PC-9 (cell line): ENCODE measurements at regions not wholly inside any gene's neighbourhood (a gene's known extent, or its start where the extent isn't known, plus 50 kb on each side); places are given as distances from the start of the nearest gene placed in this dataset.
A peak's percentile ranks its signal among the peaks of the same experiment; 100 is the strongest.

Experiments
- BruUV-seq: library from RNA; stranded (reverse); fragments of 400-500 nt; replicated peaks from 2 replicates; lab custom pipeline; 2021; lab: Mats Ljungman, UMichigan
- CTCF ChIA-PET: fragments of 300-600 bp; sonication (Branson Sonifier 250); formaldehyde crosslinking; loops from one replicate; lab custom pipeline; 2022; ENCODE audit warnings: antibody characterized with exemption; lab: Charles Lee
- POLR2A ChIA-PET: fragments of 300-600 bp; sonication (Branson Sonifier 250); formaldehyde crosslinking; loops from one replicate; lab custom pipeline; 2022; ENCODE audit warnings: antibody characterized with exemption; ENCODE audit not compliant: unreplicated experiment; lab: Charles Lee
- DNase-seq, 2 experiments: peaks; one replicate each; pipeline versions ENCODE4 v3.0.0 to v3.0.0-alpha.2; 2015 to 2022; ENCODE audit warnings: mixed read lengths in 1 of 2
- H2AFZ ChIP-seq: fragments of 200-600 bp; sonication (generic); 2 replicates; pipeline ENCODE4 v1.8.1; 2017; ENCODE audit warnings: antibody characterized with exemption
- H3F3A ChIP-seq: fragments of 200-600 bp; sonication (generic); 2 replicates; pipeline ENCODE4 v1.8.1; 2017; ENCODE audit warnings: antibody characterized with exemption, mild to moderate bottlenecking, low read depth; ENCODE audit not compliant: insufficient read depth
- H3K27ac ChIP-seq: fragments of 200-600 bp; sonication (generic); 2 replicates; pipeline ENCODE4 v1.6.1; 2016; ENCODE audit warnings: mixed run types
- H3K27me3 ChIP-seq: fragments of 200-600 bp; sonication (generic); 2 replicates; pipeline ENCODE4 v1.6.1; 2016; ENCODE audit warnings: low read depth, mixed run types; ENCODE audit not compliant: insufficient read depth
- H3K36me3 ChIP-seq: fragments of 200-600 bp; sonication (generic); 2 replicates; pipeline ENCODE4 v1.6.1; 2016; ENCODE audit warnings: low read depth, mixed run types
- H3K4me1 ChIP-seq: fragments of 200-600 bp; sonication (generic); replicated peaks from 2 replicates; pipeline ENCODE4 v1.6.1; 2016; ENCODE audit warnings: mixed run types; ENCODE audit not compliant: insufficient read depth
- H3K4me2 ChIP-seq: fragments of 200-600 bp; sonication (generic); 2 replicates; pipeline ENCODE4 v1.6.1; 2017; ENCODE audit warnings: mixed run types
- H3K4me3 ChIP-seq: fragments of 200-600 bp; sonication (generic); 2 replicates; pipeline ENCODE4 v1.6.1; 2016; ENCODE audit warnings: mixed run types
- H3K79me2 ChIP-seq: fragments of 200-600 bp; sonication (generic); 2 replicates; pipeline ENCODE4 v1.6.1; 2017; ENCODE audit warnings: low read depth, mixed run types
- H3K9me2 ChIP-seq: fragments of 200-600 bp; sonication (generic); 2 replicates; pipeline ENCODE4 v1.8.1; 2017; ENCODE audit warnings: mild to moderate bottlenecking; ENCODE audit not compliant: insufficient read depth
- H3K9me3 ChIP-seq: fragments of 200-600 bp; sonication (generic); 2 replicates; pipeline ENCODE4 v1.8.1; 2016; ENCODE audit warnings: low read depth; ENCODE audit not compliant: insufficient read depth
- H4K20me1 ChIP-seq: fragments of 200-600 bp; sonication (generic); 2 replicates; pipeline ENCODE4 v1.8.1; 2017; ENCODE audit not compliant: insufficient read depth
- EZH2 ChIP-seq: fragments of 200-600 bp; sonication (generic); IDR thresholded peaks from 2 replicates; pipeline ENCODE4 v1.8.0; 2017; ENCODE audit warnings: antibody characterized with exemption, low read depth
- intact Hi-C: fragments of 100-400 bp; cut with micrococcal nuclease; formaldehyde crosslinking; loops from one replicate; pipeline ENCODE4 v1.10.0; 2022; ENCODE audit not compliant: unreplicated experiment
- TF ChIP-seq, protein P1 (sequence below): fragments of 200-600 bp; sonication (generic); conservative IDR thresholded peaks from 2 replicates; pipeline ENCODE4 v1.6.1; 2017; ENCODE audit warnings: mixed run types, antibody characterized with exemption, mild to moderate bottlenecking, moderate library complexity

DNA sequence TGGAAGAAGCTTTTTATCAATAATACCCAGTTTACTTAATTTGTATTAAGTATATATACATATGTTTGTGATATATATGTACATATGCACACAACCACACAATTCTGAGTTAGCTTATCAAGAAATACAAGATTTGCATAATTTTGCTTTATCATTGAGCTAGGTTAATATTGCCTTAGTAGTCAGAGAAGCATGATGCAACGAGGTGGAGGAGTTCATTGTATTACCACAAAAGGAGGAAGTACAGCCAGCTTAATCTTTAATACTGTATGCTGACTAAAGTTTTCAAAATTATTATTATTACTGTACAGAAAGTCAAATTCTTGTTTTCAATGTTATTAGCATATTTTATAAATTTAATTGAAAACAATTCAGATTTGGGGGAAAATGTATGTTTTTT lies 278.4 kb upstream of the PDGFD start:
- H2AFZ ChIP-seq = no peak overlapping the region
- H3F3A ChIP-seq = no peaks in the 10 kb centered on the region
- no peaks in the 10 kb centered on the region for H3K79me2 ChIP-seq
- H3K27ac ChIP-seq = peak overlapping the region; percentile 13; the same call in 1 of the 2 replicates
- H3K4me2 ChIP-seq = no peak overlapping the region
- no peaks in the 10 kb centered on the region for H4K20me1 ChIP-seq
- no TSS peak for BruUV-seq
- ChIA-PET POLR2A (interaction anchor here (0.7 kb wide), 1 partner anchor 123 kb away, joined by 4 read pairs; no protein-coding TSS in a partner anchor), CTCF (no interaction called here)
- intact Hi-C loops = no loop called here
- H3K9me2 ChIP-seq = no peaks in the 10 kb centered on the region
- DNase-seq = peak in 1 of 2 experiments; percentile 56
- H3K27me3 ChIP-seq = no peaks in the 10 kb centered on the region
- no peak overlapping the region for H3K4me3 ChIP-seq
- H3K9me3 ChIP-seq = peaks cover 7% of the 10 kb centered on the region
- H3K4me1 ChIP-seq = peaks cover 18% of the 10 kb centered on the region; the same call in 1 of the 2 replicates
- TF ChIP-seq EZH2 = no peak
- TF ChIP-seq, protein P1, sequence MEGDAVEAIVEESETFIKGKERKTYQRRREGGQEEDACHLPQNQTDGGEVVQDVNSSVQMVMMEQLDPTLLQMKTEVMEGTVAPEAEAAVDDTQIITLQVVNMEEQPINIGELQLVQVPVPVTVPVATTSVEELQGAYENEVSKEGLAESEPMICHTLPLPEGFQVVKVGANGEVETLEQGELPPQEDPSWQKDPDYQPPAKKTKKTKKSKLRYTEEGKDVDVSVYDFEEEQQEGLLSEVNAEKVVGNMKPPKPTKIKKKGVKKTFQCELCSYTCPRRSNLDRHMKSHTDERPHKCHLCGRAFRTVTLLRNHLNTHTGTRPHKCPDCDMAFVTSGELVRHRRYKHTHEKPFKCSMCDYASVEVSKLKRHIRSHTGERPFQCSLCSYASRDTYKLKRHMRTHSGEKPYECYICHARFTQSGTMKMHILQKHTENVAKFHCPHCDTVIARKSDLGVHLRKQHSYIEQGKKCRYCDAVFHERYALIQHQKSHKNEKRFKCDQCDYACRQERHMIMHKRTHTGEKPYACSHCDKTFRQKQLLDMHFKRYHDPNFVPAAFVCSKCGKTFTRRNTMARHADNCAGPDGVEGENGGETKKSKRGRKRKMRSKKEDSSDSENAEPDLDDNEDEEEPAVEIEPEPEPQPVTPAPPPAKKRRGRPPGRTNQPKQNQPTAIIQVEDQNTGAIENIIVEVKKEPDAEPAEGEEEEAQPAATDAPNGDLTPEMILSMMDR = no peak
- no peaks in the 10 kb centered on the region for H3K36me3 ChIP-seq

DNA sequence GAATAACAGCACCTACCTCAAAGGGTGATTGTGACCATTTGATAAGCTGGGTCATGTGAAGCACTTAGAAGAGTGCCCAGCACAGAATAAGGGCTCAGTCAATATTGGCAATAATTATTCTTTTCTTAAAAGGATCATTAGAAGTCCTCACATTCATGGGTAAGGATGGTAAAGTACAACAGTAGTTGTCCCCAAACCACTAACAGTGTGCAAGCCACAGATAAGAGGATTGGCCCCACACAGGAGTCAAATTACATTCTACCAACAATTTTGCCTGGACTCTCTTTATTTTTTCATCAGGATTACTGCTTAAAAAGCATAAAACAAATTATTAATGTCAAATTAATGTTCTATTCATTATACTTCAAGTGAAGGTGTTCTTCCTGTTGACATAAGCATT lies 271.5 kb upstream of the PDGFD start:
- DNase-seq = no peak
- Histone ChIP-seq H3K4me3 (no peak overlapping the region), H3K27me3 (no peaks in the 10 kb centered on the region), H4K20me1 (no peaks in the 10 kb centered on the region), H3K9me2 (no peaks in the 10 kb centered on the region), H3K9me3 (peaks cover 5% of the 10 kb centered on the region; the same call in 1 of the 2 replicates), H3K4me1 (no peaks in the 10 kb centered on the region), H3K79me2 (no peaks in the 10 kb centered on the region), H3K27ac (no peak overlapping the region), H2AFZ (no peak overlapping the region), H3K36me3 (no peaks in the 10 kb centered on the region), H3K4me2 (no peak overlapping the region), H3F3A (no peaks in the 10 kb centered on the region)
- BruUV-seq = no TSS peak
- TF ChIP-seq, protein P1 = no peak
- no peak for TF ChIP-seq EZH2
- ChIA-PET POLR2A (no interaction called here), CTCF (no interaction called here)
- intact Hi-C loops = no loop called here

DNA sequence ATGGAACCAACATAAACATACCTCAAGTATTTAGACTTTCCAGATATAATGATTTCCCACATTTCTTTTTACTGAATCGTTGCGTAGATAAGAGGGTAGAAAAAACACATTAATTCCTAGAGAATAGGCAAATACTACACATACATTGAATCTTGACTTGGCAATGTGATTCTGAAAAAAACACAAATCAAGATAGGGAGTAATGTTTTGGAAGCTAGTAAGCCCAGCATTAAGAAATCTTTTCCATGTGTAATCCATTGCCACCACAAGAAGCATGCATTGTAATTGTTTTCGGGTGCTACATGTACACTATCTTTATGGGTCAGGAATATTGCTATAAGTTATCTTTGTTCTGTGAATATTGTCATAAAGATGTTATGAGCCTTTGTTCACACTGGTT lies 269.8 kb upstream of the PDGFD start:
- H3K4me3 ChIP-seq = no peak overlapping the region
- no peaks in the 10 kb centered on the region for H3K27me3 ChIP-seq
- H3K79me2 ChIP-seq = no peaks in the 10 kb centered on the region
- H4K20me1 ChIP-seq = no peaks in the 10 kb centered on the region
- no peaks in the 10 kb centered on the region for H3K9me2 ChIP-seq
- H3K4me1 ChIP-seq = no peaks in the 10 kb centered on the region
- ChIA-PET CTCF (no interaction called here), POLR2A (no interaction called here)
- no peaks in the 10 kb centered on the region for H3F3A ChIP-seq
- BruUV-seq = no TSS peak
- H3K36me3 ChIP-seq = no peaks in the 10 kb centered on the region
- intact Hi-C loops = no loop called here
- no peak overlapping the region for H2AFZ ChIP-seq
- no peak overlapping the region for H3K27ac ChIP-seq
- no peak overlapping the region for H3K4me2 ChIP-seq
- H3K9me3 ChIP-seq = peaks cover 5% of the 10 kb centered on the region; the same call in 1 of the 2 replicates
- DNase-seq = no peak
- TF ChIP-seq, protein P1 = no peak
- no peak for TF ChIP-seq EZH2
